NB4 (cell line): ENCODE measurements at regions not wholly inside any gene's neighbourhood (a gene's known extent, or its start where the extent isn't known, plus 50 kb on each side); places are given as distances from the start of the nearest gene placed in this dataset.
A peak's percentile ranks its signal among the peaks of the same experiment; 100 is the strongest.

ENCODE experiments used
- DNase-seq: peaks from one replicate; pipeline ENCODE4 v3.0.0; 2010; ENCODE audit warnings: low read depth
- H3K4me3 ChIP-seq: one replicate; pipeline ENCODE4 v1.5.1; 2011; ENCODE audit warnings: mild to moderate bottlenecking, low read depth, low read length, moderate library complexity
- CTCF ChIP-seq: IDR thresholded peaks from one replicate; pipeline ENCODE4 v1.5.1; 2012; ENCODE audit warnings: low read depth, low read length
- MAX ChIP-seq: IDR thresholded peaks from 2 replicates; pipeline ENCODE4 v1.6.1; 2011; ENCODE audit warnings: low read depth, low read length
- MYC ChIP-seq: IDR thresholded peaks from 2 replicates; pipeline ENCODE4 v1.6.1; 2011; ENCODE audit warnings: low read depth, low read length
- POLR2A ChIP-seq: IDR thresholded peaks from 2 replicates; pipeline ENCODE4 v1.6.1; 2011; ENCODE audit warnings: mild to moderate bottlenecking; ENCODE audit not compliant: insufficient read length; ENCODE audit errors: extremely low read depth

DNA sequence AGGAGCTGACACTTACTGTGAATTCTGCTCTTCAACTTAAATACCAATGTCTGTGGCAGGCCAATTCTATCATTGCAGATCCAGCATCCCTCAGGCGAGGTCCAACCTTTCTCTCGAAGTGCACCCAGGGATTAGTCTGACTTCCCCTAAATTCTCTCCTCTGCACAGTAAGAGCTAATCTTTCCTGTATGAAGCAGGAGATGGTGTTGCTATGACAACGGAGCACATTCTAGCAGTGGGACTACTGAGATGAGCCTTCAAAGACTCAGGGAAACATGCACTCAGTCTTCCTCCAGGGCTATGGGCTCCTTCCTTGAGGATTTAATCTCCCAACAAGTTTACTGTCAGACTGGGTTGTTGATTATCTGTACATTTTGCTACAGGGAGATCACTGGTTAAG lies 176.3 kb downstream of the NOL4 start:
- no peak for DNase-seq
- H3K4me3 ChIP-seq, result no peak overlapping the region

DNA sequence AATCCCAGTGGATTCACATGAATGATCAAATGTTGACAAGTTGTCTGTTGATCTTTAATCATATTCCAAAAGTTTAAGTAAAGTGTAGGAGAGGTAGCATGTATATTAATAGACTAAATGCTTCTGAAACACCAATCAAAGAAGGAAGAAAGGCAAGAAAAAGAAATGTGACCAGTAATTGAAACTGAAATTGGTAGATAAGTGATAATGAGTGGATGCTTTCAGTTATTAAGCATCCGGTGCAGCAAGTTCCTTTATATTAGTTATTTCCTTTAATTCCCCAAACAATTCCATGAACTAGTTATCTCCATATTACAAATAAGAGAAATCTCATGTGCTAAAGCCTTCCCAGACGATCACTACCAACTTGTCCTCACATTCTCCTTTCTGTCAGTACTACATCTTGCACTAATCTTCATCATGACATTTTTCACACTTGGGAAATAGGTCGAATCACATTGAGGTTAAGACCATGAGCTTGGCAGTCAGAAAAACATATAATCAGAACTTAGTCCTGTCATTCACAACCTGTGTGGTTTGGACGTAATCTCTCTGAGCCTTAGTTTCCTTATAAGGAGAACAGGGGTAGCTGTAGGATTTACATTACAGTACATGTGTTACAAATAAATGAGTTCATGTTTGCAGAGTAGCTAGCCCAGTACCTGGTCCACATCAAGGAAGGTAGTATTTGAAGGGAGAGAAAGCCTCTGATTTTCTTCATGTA lies 182.1 kb downstream of the NOL4 start:
- DNase-seq, result no peak
- no peak overlapping the region for H3K4me3 ChIP-seq
- TF ChIP-seq MYC, result no peak
- no peak for TF ChIP-seq POLR2A
- TF ChIP-seq CTCF, result no peak
- TF ChIP-seq MAX, result no peak

More for the DNA sequence above, 176.3 kb downstream of the NOL4 start:
- TF ChIP-seq POLR2A (no peak), MYC (no peak), CTCF (no peak), MAX (no peak)

- no peak overlapping the region for H3K4me3 ChIP-seq
- no peak for DNase-seq
- TF ChIP-seq POLR2A (no peak), MYC (no peak), MAX (no peak), CTCF (no peak)
Measured at GRCh38 chr18:34039611-34040010, 185.1 kb downstream of the NOL4 start.

DNA sequence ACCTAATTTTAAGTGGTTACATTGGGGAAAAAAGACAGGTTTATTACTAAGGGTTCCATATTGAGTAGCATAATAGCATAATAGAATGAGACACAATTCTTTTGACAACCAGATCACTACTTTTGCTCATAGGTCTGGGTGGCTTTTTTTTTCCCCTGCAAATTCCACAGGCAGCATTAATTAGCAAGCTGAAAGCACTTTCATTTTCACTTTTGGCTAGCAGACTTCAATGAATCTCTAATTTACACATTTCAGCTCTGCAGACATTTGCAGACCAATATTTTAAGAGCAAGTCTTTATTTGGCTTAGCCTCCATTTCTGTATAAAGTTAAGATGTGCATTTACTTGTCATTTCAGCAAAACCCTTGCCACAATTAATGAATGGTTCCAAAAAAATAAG lies 185.5 kb downstream of the NOL4 start:
- TF ChIP-seq MYC (no peak), MAX (no peak), POLR2A (no peak), CTCF (no peak)
- H3K4me3 ChIP-seq, result no peak overlapping the region
- peak; percentile 7 for DNase-seq

DNA sequence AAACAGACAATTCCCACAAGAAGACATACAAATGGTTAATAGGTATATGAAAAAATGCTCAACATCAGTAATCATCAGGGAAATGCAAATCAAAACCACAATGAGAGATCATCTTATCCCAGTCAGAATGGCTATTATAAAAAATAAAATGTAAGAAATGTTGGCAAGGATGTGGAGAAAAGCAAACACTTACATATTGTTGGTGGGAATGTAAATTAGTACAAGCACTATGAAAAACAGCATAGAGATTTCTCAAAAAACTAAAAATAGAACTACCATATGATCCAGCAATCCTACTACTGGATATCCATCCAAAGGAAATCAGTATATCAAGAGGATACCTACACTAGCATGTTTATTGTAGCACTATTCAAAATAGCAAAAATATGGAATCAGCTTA lies 186.6 kb downstream of the NOL4 start:
- no peak overlapping the region for H3K4me3 ChIP-seq
- no peak for TF ChIP-seq MYC
- no peak for TF ChIP-seq MAX
- no peak for TF ChIP-seq POLR2A
- TF ChIP-seq CTCF, result no peak
- no peak for DNase-seq
